GM19467 (cell line): ENCODE measurements at regions not wholly inside any gene's neighbourhood (a gene's known extent, or its start where the extent isn't known, plus 50 kb on each side); places are given as distances from the start of the nearest gene placed in this dataset.

Source experiments
- ATAC-seq: cut with Tn5 transposase; IDR thresholded peaks from one replicate; pipeline ENCODE4 v1.9.1; 2021; ENCODE audit warnings: mild to moderate bottlenecking, moderate library complexity; ENCODE audit not compliant: unreplicated experiment

GRCh38 chr21:35337573-35337972 is 288.5 kb upstream of the RUNX1 start:
- no peak for ATAC-seq

DNA sequence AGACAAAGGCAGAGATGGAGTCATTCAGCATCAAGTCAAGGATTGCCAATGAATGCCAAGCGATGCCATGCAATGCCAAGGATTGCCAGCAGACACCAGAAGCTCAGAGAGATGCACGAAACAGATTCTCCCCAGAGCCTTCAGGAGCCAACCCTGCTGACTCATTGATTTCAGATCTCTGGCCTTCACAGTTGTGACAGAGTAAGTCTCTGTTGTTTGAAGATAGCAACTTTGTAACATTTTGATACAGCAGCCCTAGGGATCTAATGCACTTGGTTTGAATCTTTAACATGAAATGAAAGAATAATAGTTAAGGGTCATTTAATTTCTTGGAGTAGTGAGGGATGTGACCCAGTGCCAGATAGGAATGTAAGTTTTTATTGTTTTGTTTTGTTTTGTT is 287.4 kb upstream of the RUNX1 start:
- no peak for ATAC-seq

- ATAC-seq: no peak
These were observed 286.9 kb upstream of the RUNX1 start for GRCh38 chr21:35335951-35336446.

GRCh38 chr21:35333831-35334618 is 284.9 kb upstream of the RUNX1 start:
- ATAC-seq: no peak

DNA sequence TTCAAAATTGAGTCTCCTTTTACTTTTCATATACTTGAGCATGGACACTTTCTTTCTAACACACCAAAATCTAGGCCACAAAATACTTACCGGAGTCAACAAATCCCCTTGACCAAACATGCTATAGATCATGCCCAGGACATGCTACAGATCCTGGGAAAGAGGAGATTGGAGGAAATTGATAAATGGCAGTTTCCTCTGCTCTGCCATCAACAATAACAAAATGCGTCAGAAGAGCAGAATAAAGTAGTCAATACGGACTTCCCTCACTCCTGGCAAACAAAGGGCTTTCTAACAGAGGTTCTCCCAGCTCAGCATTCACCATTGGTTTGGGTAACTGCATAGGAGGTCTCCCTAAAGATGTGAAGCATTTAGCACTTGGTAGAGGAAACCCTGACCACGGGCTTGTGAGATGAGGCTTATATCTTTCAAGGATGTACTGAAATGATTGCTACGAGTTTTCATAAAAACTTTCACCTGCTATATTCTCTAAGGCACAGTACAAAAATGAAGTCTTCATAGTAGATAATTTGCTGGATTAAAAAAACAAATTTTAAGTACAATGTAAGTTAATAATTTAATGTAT is 283.8 kb upstream of the RUNX1 start:
- no peak for ATAC-seq

DNA sequence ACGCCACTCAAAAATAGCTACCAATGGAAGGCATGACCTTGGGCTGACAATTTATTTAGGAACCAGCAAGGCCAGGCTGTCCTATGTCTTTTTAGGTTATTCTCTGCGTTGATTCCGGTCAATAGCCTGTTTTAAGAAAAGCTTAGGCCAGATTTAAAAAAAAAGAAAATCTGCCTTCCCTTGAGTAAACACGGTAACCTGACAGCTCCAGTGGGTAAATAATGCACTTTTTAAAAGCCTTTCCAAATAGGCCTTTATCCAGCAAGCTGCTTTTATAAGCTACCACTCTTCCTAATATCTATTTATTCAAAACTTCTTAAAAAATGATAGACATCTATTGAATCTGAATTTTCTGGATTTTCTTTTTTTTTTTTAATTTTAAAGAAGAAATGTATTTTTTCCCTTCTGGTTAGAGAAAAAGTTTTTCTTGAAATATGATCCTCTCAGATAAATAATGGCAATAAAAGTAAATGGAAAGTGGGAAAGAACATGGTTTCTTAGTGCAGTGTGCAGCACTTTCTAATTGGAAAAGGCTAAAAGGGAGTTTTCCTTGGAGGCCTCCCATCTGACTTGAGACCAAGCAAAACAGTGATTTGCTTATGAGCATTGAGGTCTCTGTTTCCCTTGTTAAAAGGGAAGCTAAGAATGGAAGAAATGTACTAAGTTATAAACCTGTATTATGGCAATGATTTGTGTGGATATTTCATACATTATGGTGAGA is 281.0 kb upstream of the RUNX1 start:
- ATAC-seq: no peak

DNA sequence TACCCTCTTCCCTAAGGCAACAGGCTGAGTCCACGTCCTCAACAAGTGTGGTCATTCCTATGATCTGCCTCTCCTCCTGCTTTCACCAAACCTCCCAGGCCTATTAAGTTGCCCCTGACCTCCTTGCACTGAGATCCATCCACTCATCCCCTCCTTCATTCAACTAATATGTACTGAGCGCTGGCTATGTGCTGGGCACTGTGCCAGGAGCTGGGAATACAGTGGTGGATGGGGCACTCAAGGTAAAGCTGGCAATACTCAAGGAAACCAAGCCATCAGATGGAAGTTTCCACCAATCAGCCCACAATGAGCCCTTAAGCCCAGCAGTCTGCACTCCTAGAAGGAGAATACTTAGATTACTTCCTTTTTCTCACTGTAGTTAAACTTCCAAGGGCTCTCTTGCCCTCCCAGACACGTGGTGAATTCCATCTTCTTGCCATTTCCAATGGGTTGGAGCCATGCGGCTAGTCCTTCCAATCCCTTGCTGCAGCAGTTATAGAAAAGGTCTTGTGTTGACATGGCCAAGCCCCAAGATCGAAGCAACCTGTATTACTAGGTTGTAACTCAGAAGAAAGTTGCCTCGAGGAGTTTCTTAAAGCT is 279.9 kb upstream of the RUNX1 start:
- ATAC-seq: no peak

DNA sequence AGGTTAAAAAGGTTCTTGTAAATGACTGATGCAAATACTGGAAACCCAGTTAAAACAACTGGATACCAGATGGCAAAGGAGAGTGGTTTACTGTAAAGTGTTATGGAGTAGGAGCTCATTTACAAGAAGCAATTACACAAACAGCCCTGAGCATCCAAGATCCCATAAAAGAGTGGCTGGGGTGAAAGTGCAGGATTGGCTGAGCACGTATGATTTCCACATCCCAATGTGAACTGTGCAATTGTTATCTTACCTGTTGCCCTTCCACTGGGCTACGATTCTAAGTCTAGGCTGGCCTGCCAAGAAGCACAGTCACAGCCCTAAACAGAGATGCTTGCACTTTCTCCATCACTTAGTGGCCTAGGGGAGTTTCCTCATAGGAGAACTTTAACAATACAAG is 277.6 kb upstream of the RUNX1 start:
- ATAC-seq: no peak

DNA sequence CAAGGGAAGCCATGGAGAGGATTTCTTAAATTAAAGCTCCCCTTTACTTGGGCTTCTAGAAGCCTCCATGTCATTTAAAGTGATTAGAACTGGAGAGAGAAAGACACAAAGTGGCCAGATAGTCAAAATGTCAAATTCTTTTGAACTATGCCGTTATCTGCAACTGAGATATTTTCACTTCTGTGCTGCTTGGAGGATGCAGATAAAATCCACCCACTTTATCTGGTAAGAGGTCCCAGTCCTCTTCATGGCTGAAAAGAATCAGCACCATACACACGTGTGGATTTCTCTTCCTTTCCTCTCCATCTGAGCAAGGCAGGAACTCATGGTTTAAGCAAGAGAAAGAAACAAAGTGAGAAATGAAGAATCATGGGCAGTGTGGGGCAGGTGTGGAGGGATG is 276.9 kb upstream of the RUNX1 start:
- ATAC-seq: no peak

DNA sequence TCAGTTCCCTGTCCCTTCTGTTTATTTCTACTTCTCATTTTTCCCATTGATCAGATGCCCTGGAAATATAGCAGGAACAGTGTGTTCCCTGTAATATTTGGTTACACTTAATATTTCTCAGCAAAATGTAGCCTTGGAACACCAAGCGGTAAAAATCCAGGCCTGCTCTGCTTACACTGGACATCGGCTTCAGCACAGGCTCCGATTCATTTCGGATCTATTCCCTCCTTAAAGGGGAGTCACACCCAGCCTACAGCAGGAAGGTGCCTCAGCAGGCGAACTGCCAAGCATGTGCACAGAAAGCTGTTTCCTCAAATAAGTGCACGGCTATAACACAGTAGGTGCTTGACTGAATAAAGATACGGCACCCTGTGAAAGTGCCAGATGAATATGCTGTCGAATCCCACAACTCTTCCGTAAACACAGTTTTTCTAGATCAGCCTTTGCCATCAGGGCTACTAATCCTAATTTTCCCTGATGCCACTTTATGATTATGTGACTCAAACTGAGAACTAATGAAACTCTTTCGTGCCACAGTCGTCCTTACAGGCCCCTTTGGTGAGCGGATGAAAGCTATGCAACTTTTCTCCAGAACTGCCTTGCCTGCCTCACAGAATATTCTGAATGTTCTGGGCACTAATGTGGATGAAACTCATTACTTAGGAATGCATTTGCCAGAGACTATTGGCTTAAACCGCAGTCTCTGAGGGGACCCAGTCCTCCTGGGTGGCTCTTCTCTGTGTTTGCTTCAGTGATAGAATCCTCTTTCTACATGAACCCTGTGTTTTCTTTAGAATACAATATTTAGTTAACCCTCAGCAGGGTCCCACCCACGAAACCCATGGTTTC is 275.5 kb upstream of the RUNX1 start:
- no peak for ATAC-seq

DNA sequence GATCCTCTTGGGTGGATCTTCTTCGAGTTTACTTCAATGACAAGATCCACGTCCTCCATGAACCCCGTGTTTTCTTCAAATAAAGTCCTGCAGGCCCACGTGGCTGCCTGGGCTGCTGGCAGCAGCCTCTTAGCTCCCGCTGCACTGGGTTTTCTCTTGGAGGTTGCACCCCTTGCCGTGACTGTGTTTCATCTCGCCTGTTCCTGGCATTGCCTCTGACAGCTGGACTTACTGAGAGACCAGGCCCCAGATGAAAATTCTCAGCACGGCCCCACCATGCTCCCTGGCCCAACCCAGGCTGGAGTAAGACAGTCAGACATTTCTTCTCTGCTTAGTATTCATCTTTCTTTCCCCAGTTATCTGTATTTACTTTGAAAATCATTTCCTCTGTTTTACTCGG is 274.8 kb upstream of the RUNX1 start:
- ATAC-seq: no peak

- no peak for ATAC-seq
These were observed 272.5 kb upstream of the RUNX1 start for GRCh38 chr21:35321322-35322200.

DNA sequence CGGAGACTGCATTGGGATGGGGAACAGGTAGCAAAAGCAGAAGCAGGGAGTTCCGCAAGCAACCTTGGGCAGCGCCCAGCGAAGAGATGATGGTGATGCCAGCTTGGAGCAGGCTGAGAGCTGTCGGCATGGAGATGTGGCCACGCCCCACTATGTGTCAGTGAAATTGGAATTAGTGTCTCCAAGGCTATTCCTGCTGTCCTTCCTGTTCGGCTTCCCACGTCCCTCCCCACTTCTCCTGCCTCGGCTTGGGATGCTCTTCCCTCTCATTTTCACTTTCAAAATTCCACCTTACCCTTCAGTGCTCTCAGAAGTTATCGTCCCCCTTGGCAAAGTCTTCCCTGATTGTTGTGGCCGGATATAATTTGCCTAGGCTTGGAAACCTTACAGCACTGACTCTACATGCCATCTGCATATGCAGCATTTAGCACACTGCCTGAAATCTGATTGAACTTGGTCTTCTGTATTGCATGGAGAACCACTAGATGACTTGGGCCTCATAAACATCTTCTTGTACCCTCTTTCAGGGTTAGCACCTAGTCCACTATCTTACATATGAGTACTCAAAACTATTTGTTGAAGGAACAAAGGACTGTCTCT is 270.7 kb upstream of the RUNX1 start:
- ATAC-seq: no peak

GRCh38 chr21:35316933-35317332 is 267.8 kb upstream of the RUNX1 start:
- ATAC-seq: no peak

GRCh38 chr21:35316456-35316855 is 267.4 kb upstream of the RUNX1 start:
- no peak for ATAC-seq

DNA sequence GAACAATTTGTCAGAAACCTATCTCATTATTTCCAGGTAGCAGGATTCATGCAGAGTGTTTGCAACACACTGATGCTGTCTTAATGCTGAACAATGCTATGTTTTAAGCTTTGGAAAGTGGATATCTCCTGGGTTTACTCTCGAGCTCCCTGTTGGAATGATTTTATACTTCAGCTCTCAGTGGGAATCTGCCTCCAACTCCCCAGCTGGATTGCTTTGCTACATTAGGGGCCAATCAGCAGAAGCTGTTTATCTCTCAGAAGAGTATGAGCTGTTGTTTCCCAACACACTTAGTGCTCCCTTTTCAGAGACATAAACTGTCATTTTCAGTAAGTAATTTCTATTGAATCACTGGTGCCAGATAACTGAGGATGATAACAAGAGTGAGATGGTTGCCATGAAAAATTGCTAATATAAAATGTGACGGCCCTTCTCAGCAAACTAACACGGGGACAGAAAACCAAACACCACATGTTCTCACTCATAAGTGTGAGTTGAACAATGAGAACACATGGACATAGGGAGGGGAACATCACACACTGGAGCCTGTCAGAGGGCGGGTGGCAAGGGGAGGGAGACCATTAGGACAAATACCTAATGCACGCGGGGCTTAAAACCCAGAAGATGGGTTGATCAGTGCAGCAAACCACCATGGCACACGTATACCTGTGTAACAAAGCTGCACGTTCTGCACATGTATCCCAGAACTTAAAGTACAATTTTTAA is 265.9 kb upstream of the RUNX1 start:
- no peak for ATAC-seq

GRCh38 chr21:35311985-35312384 is 262.9 kb upstream of the RUNX1 start:
- no peak for ATAC-seq

DNA sequence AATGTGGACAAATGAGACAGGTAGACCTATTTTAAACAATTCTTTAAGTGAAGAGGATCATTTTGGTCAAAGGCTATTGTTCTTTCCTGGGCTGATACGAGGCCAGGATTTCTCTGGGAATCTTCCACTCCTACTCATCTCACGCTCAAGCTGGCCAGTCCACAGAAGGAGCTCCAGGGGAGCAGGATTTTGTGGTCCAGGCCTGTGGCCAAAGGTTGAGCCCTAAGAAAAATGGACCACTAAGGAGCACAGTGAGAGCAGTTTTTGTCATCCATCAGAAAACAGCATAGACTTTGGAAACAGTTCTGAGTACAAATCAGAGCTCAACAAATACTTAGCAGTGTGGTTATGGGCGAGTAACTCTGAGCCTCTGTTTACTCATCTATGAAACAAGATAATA is 260.2 kb upstream of the RUNX1 start:
- ATAC-seq: no peak

GRCh38 chr21:35303085-35303484 is 254.0 kb upstream of the RUNX1 start:
- no peak for ATAC-seq
